Hepatic stellate cell (primary cell): ENCODE measurements at regions not wholly inside any gene's neighbourhood (a gene's known extent, or its start where the extent isn't known, plus 50 kb on each side); places are given as distances from the start of the nearest gene placed in this dataset.

ENCODE experiments used
- DNase-seq: peaks from one replicate; pipeline ENCODE4 v3.0.0; 2011; ENCODE audit warnings: low spot score

- DNase-seq = no peak
These were observed 108.2 kb downstream of the NCOR2 start for GRCh38 chr12:124458992-124459851.

GRCh38 chr12:124458220-124458991, 109.0 kb downstream of the NCOR2 start:
- DNase-seq = no peak

- peak; percentile 32 for DNase-seq
These were observed 109.9 kb downstream of the NCOR2 start for GRCh38 chr12:124457287-124458219.

DNA sequence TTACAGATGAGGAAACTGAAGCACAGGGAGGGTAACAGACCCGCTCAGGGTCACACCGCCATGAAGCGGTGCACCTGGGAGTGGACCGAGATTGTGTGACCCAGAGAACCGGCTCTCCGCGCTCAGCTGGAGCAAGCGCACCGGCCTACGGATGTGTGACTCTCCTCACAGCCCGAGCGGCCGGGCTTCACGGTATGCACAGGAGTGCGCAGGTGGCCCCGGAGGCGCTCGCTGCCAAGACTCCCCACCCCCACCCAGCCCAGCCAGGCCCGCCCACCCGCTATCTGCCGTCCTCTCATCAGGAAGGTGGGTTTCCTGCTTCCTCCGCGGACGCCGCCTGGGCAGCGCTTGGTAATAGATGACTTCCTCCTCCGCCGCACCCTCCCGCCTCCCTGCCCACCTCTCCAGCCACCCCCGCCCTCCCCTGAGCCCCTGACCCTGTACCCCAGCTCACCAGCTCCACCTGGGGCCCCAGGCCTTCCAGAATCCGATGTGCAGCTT, 110.7 kb downstream of the NCOR2 start:
- DNase-seq = no peak

GRCh38 chr12:124456133-124456651, 111.2 kb downstream of the NCOR2 start:
- DNase-seq = no peak

DNA sequence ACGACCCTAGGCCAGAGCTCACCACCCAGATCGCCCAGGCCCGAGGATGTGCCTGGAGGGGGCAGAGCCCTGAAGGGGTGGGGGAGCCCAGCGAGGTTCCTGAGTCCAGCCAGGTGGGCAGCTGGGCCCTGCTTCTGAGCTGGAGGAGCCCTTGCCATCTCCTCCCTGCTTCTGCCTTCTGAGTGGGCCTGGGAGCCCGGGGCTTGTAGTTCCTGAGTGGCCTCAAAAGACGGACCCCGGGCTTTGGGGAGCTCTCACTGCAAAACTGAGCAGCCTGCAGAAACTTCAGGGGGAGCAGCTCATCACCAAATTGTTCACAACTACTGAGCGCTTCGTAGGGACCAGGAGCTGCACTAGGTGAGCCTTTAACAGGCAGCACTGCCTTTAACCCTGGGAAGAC, 112.1 kb downstream of the NCOR2 start:
- DNase-seq = no peak

DNA sequence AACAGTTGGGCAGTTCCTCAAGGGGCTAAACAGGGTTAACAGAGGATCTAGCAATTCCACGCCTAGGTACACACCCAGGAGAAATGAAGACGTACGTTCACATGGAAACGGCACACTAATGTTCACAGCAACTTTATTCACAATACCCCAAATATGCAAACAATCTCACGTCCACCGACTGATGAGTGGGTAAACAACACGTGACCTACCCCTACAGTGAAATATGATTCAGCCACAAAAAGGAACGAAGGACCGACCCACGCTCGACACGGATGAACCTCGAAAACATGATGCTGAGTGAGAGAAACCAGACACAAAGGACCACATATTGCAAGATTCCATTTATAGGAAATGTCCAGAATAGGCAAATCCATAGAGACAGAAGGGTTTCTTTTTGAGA, 112.7 kb downstream of the NCOR2 start:
- peak; percentile 75 for DNase-seq

GRCh38 chr12:124454352-124454725, 113.1 kb downstream of the NCOR2 start:
- peak; percentile 60 for DNase-seq

DNA sequence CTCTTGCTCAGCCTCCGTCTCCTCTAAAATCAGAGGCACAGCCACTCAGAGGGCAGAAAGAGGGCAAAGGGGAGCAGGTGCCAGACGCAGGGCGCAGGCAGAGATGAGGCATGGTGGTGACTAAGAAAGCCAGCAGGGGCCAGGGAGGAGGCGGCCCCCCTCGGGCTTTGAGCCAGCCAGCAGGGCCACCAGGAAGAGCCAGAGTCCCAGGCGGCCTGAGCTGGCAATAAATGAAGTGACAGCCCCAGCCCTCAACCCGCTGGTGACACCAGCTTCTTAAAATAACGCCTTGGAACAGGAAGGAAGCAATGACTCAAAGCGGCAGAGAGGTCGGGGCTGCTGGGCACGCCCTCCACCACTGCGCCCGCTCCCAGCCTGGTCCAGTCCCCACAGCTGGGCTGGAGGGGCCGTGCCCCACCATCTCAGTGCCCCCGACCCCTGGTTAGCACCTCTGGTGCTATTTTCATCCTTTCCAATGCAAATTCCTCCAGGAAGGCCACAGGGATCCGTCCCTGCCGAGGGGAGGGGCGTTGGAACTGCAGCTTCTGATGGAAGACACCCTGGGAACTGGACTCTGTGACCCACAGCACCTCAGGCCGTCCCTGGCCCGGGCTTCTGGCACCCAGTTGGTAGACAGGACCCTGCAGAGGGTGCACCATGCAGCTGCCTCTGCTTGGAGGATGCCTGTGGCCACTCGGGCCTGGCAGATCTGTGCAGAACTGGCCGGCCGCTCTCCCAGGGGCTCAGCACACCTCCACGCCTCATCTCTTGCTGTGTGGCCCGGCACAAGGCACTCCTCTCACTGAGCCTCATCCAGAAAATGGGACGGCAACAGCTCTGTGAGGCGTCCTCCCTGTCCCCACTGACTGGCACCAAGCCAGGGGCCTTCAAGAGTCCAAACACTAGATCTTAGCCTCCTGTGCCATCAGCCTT, 113.7 kb downstream of the NCOR2 start:
- peak; percentile 93 for DNase-seq

DNA sequence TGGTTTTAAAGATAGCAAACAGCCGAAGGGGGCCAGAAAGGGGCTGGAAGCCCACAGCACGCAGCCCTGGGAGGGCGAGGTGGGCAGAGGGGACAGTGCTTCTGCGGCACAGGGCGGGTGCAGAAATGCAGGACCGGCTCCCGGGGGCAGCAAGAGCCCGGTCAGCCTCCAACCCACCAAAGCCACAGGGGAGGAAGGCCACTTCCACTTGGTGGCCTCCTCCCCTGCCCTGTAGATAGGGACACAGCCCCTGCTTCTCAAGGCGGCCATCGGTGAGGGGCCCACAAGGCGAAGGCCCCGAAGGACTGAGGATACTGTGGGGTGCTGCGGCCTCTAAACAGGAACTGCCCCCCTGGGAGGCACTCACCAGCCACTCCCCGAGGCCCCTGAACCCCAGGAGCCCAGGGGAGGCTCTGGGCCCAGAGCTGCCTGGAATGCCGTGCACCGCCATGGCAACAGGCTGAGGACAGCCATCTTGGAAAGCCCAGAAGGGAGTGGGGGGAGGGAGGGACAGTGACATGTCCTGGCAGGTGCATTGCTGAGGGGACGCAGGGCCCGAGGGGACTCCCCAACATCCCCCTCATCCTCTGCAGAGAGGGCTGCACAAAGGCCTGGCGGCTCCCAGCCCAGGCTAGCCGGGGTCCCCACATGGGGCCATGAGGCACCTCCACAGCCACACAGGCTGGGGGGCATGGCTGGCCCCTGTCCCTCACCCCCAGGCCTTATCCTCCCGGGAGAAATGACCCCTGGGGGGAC, 114.7 kb downstream of the NCOR2 start:
- DNase-seq = no peak

- DNase-seq = no peak
These were observed 115.7 kb downstream of the NCOR2 start for GRCh38 chr12:124451637-124452243.

- no peak for DNase-seq
These were observed 116.4 kb downstream of the NCOR2 start for GRCh38 chr12:124451016-124451415.

- DNase-seq = no peak
These were observed 117.0 kb downstream of the NCOR2 start for GRCh38 chr12:124450376-124450750.

DNA sequence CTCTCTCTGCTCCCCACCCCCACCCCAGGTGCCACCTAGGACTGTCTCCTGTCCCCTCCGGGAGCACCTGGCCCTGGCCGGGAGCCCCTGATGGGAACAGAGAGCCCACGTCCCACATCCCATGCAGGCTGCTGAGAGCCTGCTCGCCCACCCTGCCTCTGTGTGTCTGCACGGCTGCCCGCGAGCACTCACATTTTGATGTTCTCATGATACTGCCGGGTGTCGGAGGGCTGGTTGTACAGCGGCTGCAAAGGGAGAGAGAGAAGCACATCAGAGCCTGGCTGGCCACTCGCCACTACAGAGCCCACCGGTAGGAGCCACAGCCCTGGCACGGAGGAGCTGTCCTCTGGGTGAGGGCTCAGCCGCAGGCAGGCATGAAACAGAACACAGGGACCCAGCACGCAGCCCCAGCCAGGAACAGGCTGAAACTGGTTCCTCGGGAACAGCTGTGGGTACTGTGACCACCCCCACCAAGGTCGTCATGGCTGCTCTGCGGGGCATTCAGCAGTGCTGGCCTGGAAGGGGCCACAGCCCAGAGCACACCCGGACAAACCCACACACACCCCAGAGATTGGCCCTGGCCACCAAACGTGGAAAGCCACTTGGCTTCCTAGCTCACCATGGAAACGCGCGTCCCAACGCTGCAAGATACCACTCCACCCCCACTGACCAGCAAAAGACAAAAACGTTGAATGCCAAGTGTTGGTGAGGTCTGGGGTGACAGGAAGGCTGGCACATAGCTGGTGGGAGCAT, 117.6 kb downstream of the NCOR2 start:
- DNase-seq = no peak

DNA sequence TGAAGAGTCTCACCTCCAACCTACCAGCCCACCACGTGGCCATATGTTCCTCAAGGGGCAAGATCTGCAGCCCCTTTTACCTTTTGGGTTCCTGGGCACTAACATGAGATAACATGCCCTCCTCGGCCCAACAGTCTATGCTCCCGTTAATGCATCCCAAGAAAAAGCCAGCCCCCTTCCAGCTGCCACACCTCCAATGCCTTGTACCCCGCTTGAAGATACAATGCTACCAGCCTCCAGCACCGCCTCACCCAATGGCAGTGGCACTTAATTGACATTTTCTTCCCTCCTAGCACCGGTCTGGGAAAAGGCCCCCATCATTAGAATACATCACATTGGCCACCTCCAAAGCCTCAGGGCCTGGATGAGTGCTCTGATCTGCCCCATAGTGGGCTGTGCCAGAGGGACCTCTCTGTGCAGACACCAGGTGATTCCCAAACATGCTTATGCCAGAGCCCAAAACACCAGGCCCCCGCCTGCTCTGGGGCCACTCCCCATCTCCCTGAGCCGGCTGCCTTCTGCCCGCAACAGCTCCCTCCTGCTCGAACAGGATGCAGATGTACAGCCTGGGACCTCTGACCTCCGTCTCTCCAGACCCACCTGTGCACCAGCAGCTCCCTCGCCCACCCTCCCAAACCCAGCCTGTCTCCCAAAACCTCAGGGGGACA, 118.3 kb downstream of the NCOR2 start:
- no peak for DNase-seq

- DNase-seq = no peak
These were observed 119.0 kb downstream of the NCOR2 start for GRCh38 chr12:124448241-124448954.

DNA sequence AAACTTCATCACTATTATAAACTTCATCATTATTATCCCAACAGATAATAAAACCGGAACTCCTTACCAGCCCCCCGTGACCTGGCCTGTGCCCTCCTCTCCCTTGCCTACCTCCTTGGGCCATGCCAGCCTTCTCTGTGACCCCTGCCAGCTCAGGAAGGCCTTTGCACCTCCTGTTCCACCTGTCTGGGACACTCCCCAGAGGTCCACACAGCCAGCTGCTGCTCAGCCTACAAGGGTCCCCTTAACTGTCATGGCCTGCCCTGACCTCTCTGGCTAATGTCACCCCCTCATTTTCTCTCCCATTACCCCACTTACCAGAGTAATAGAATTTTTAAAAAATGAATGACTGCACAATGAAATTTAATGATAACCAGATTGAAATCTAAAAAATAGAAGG, 121.0 kb downstream of the NCOR2 start:
- no peak for DNase-seq

GRCh38 chr12:124445826-124446225, 121.6 kb downstream of the NCOR2 start:
- no peak for DNase-seq
